ENCODE measurements at regions not wholly inside any gene's neighbourhood (a gene's known extent, or its start where the extent isn't known, plus 50 kb on each side); places are given as distances from the start of the nearest gene placed in this dataset.
A peak's percentile ranks its signal among the peaks of the same experiment; 100 is the strongest.

DNA sequence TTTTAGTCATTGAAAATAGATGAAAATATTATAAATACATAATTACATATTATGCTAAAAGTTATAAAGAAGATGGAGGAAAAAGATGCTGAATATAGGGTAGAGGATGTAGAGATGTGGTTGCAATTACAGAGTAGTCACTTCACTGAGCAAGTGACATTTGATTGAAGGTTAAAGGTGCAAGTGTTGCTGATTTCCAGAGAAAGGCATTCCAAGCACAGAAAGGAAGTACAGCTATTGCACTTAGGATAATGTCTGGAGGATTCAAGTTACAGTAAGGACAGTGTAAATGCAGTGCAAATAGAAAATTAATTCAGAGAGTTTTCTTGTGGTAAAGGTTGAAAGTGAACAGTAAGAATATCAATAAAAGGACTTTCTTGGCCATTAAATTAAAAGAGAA is 1721.8 kb downstream of the PCDH9 start:
- H2BK5ac ChIP-seq (ENCODE audit: low read length) = no peak overlapping the region
- no peak overlapping the region for H3K4ac ChIP-seq (ENCODE audit: low read depth, low read length)
- no peak overlapping the region for H3K4me3 ChIP-seq (ENCODE audit: low read length)
- H3K36me3 ChIP-seq (ENCODE audit: control insufficient read depth, insufficient read depth, low read length) = no peaks in the 10 kb centered on the region
- no peaks in the 10 kb centered on the region for H3K27me3 ChIP-seq (ENCODE audit: insufficient read depth, low read length, poor library complexity)
- H3K56ac ChIP-seq (ENCODE audit: low read length) = no peak overlapping the region
- no peaks in the 10 kb centered on the region for H3K79me1 ChIP-seq (ENCODE audit: low read length)
- H3K79me2 ChIP-seq (ENCODE audit: control insufficient read depth, insufficient read depth, low read length) = no peaks in the 10 kb centered on the region
- H3K18ac ChIP-seq (ENCODE audit: low read length) = no peak overlapping the region
- no peak overlapping the region for H2BK15ac ChIP-seq (replicated peaks; ENCODE audit: low read depth)
- H3K9ac ChIP-seq (ENCODE audit: low read length) = no peak overlapping the region
- no peak overlapping the region for H2AK5ac ChIP-seq (ENCODE audit: low read length)
- no peaks in the 10 kb centered on the region for H3K4me1 ChIP-seq (ENCODE audit: control insufficient read depth, low read depth, low read length)
- H3K27ac ChIP-seq (ENCODE audit: low read depth, low read length) = no peak overlapping the region
- no peak overlapping the region for H4K8ac ChIP-seq (ENCODE audit: low read depth, low read length)
- H4K5ac ChIP-seq (ENCODE audit: low read length) = no peak overlapping the region
- DNase-seq = no peak
- H3K4me2 ChIP-seq (ENCODE audit: low read length) = no peak overlapping the region
- no peak overlapping the region for H2BK120ac ChIP-seq (ENCODE audit: low read depth, low read length)
- H3K23ac ChIP-seq (ENCODE audit: low read length) = no peak overlapping the region

DNA sequence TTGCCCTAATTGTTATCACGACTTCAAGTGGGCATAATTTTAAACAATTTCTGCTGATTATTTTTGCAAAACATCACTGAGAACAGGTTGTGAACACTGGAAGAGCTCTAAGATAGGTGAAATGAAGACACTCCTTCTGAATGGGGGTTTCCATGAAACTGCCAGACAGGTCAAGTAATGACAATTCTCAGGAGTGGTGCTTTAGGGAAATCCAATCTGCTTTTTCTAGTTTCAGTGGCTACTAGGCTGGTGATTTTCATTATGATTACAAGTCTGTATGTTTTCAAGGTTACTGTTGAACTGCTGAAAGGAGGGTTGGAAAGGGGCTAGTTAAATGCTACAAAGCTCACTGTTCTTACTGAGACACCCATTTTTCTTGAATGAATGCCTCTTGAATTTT is 1724.2 kb downstream of the PCDH9 start:
- Histone ChIP-seq H3K27ac (ENCODE audit: low read depth, low read length) (no peak overlapping the region), H3K56ac (ENCODE audit: low read length) (no peak overlapping the region), H2AK5ac (ENCODE audit: low read length) (no peak overlapping the region), H4K8ac (ENCODE audit: low read depth, low read length) (no peak overlapping the region), H3K79me2 (ENCODE audit: control insufficient read depth, insufficient read depth, low read length) (no peaks in the 10 kb centered on the region), H3K4ac (ENCODE audit: low read depth, low read length) (no peak overlapping the region), H3K4me3 (ENCODE audit: low read length) (no peak overlapping the region), H3K4me2 (ENCODE audit: low read length) (no peak overlapping the region), H3K23ac (ENCODE audit: low read length) (no peak overlapping the region), H2BK15ac (replicated peaks; ENCODE audit: low read depth) (no peak overlapping the region), H3K27me3 (ENCODE audit: insufficient read depth, low read length, poor library complexity) (no peaks in the 10 kb centered on the region), H3K79me1 (ENCODE audit: low read length) (no peaks in the 10 kb centered on the region), H4K5ac (ENCODE audit: low read length) (no peak overlapping the region), H2BK5ac (ENCODE audit: low read length) (no peak overlapping the region), H3K4me1 (ENCODE audit: control insufficient read depth, low read depth, low read length) (no peaks in the 10 kb centered on the region), H3K9ac (ENCODE audit: low read length) (no peak overlapping the region), H3K18ac (ENCODE audit: low read length) (no peak overlapping the region), H2BK120ac (ENCODE audit: low read depth, low read length) (no peak overlapping the region), H3K36me3 (ENCODE audit: control insufficient read depth, insufficient read depth, low read length) (no peaks in the 10 kb centered on the region)
- WGBS (ENCODE audit: extremely low coverage, insufficient coverage, low lambda C conversion rate) = no CpG with 5 or more reads among the region's 1 CpG
- DNase-seq = no peak

DNA sequence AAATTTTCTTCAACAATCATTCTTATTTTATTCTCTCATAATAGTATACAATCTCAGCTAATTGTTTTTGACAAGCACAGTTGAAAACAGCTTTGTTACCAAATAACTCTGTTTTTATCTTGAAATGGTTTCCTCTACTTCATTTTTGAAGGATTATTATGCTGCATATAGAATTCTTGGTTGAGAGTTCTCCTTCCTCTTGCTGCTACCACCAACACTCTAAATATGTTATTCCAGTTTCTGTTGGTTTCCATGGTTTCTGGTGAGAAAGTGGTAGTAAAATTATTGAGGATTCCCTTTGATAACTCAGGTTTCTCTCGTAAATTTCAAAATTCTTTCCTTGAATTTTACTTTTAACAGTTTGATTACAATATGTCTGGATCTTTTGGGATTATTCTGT is 1725.9 kb downstream of the PCDH9 start:
- H3K27me3 ChIP-seq (ENCODE audit: insufficient read depth, low read length, poor library complexity) = no peaks in the 10 kb centered on the region
- H3K79me1 ChIP-seq (ENCODE audit: low read length) = no peaks in the 10 kb centered on the region
- no peak overlapping the region for H3K4me3 ChIP-seq (ENCODE audit: low read length)
- DNase-seq = no peak
- H2BK120ac ChIP-seq (ENCODE audit: low read depth, low read length) = no peak overlapping the region
- no peak overlapping the region for H2BK5ac ChIP-seq (ENCODE audit: low read length)
- no peak overlapping the region for H3K18ac ChIP-seq (ENCODE audit: low read length)
- no peaks in the 10 kb centered on the region for H3K79me2 ChIP-seq (ENCODE audit: control insufficient read depth, insufficient read depth, low read length)
- H3K9ac ChIP-seq (ENCODE audit: low read length) = no peak overlapping the region
- H4K8ac ChIP-seq (ENCODE audit: low read depth, low read length) = no peak overlapping the region
- H3K56ac ChIP-seq (ENCODE audit: low read length) = no peak overlapping the region
- H3K4me2 ChIP-seq (ENCODE audit: low read length) = no peak overlapping the region
- H3K27ac ChIP-seq (ENCODE audit: low read depth, low read length) = no peak overlapping the region
- no peak overlapping the region for H2AK5ac ChIP-seq (ENCODE audit: low read length)
- no peak overlapping the region for H3K4ac ChIP-seq (ENCODE audit: low read depth, low read length)
- H4K5ac ChIP-seq (ENCODE audit: low read length) = no peak overlapping the region
- H3K23ac ChIP-seq (ENCODE audit: low read length) = no peak overlapping the region
- no peaks in the 10 kb centered on the region for H3K4me1 ChIP-seq (ENCODE audit: control insufficient read depth, low read depth, low read length)
- no peaks in the 10 kb centered on the region for H3K36me3 ChIP-seq (ENCODE audit: control insufficient read depth, insufficient read depth, low read length)
- WGBS (ENCODE audit: extremely low coverage, insufficient coverage, low lambda C conversion rate) = no CpG with 5 or more reads among the region's 1 CpG
- no peak overlapping the region for H2BK15ac ChIP-seq (replicated peaks; ENCODE audit: low read depth)

GRCh38 chr13:65500481-65500880 is 1729.7 kb downstream of the PCDH9 start:
- H3K4ac ChIP-seq (ENCODE audit: low read depth, low read length) = no peak overlapping the region
- 100% methylated on average over 1 of the region's 3 CpGs for WGBS (ENCODE audit: extremely low coverage, insufficient coverage, low lambda C conversion rate)
- no peak overlapping the region for H3K4me2 ChIP-seq (ENCODE audit: low read length)
- no peak overlapping the region for H2BK5ac ChIP-seq (ENCODE audit: low read length)
- no peak for DNase-seq
- H4K5ac ChIP-seq (ENCODE audit: low read length) = no peak overlapping the region
- no peak overlapping the region for H4K8ac ChIP-seq (ENCODE audit: low read depth, low read length)
- H3K27ac ChIP-seq (ENCODE audit: low read depth, low read length) = no peak overlapping the region
- H3K9ac ChIP-seq (ENCODE audit: low read length) = no peak overlapping the region
- H3K79me2 ChIP-seq (ENCODE audit: control insufficient read depth, insufficient read depth, low read length) = no peaks in the 10 kb centered on the region
- no peak overlapping the region for H2AK5ac ChIP-seq (ENCODE audit: low read length)
- no peak overlapping the region for H2BK120ac ChIP-seq (ENCODE audit: low read depth, low read length)
- no peak overlapping the region for H2BK15ac ChIP-seq (replicated peaks; ENCODE audit: low read depth)
- H3K23ac ChIP-seq (ENCODE audit: low read length) = no peak overlapping the region
- no peaks in the 10 kb centered on the region for H3K36me3 ChIP-seq (ENCODE audit: control insufficient read depth, insufficient read depth, low read length)
- H3K4me3 ChIP-seq (ENCODE audit: low read length) = no peak overlapping the region
- no peaks in the 10 kb centered on the region for H3K79me1 ChIP-seq (ENCODE audit: low read length)
- H3K56ac ChIP-seq (ENCODE audit: low read length) = no peak overlapping the region
- no peak overlapping the region for H3K18ac ChIP-seq (ENCODE audit: low read length)
- no peaks in the 10 kb centered on the region for H3K27me3 ChIP-seq (ENCODE audit: insufficient read depth, low read length, poor library complexity)
- H3K4me1 ChIP-seq (ENCODE audit: control insufficient read depth, low read depth, low read length) = no peaks in the 10 kb centered on the region

GRCh38 chr13:65499256-65499655 is 1730.9 kb downstream of the PCDH9 start:
- Histone ChIP-seq H3K4ac (ENCODE audit: low read depth, low read length) (no peak overlapping the region), H3K4me2 (ENCODE audit: low read length) (no peak overlapping the region), H4K5ac (ENCODE audit: low read length) (no peak overlapping the region), H3K56ac (ENCODE audit: low read length) (no peak overlapping the region), H3K4me3 (ENCODE audit: low read length) (no peak overlapping the region), H2BK5ac (ENCODE audit: low read length) (no peak overlapping the region), H3K18ac (ENCODE audit: low read length) (no peak overlapping the region), H4K8ac (ENCODE audit: low read depth, low read length) (no peak overlapping the region), H2BK120ac (ENCODE audit: low read depth, low read length) (no peak overlapping the region), H3K27me3 (ENCODE audit: insufficient read depth, low read length, poor library complexity) (no peaks in the 10 kb centered on the region), H3K23ac (ENCODE audit: low read length) (no peak overlapping the region), H3K9ac (ENCODE audit: low read length) (no peak overlapping the region), H3K79me1 (ENCODE audit: low read length) (no peaks in the 10 kb centered on the region), H3K4me1 (ENCODE audit: control insufficient read depth, low read depth, low read length) (no peaks in the 10 kb centered on the region), H2AK5ac (ENCODE audit: low read length) (no peak overlapping the region), H3K79me2 (ENCODE audit: control insufficient read depth, insufficient read depth, low read length) (no peaks in the 10 kb centered on the region), H2BK15ac (replicated peaks; ENCODE audit: low read depth) (no peak overlapping the region), H3K36me3 (ENCODE audit: control insufficient read depth, insufficient read depth, low read length) (no peaks in the 10 kb centered on the region), H3K27ac (ENCODE audit: low read depth, low read length) (no peak overlapping the region)
- no peak for DNase-seq
- no CpG with 5 or more reads among the region's 1 CpG for WGBS (ENCODE audit: extremely low coverage, insufficient coverage, low lambda C conversion rate)

DNA sequence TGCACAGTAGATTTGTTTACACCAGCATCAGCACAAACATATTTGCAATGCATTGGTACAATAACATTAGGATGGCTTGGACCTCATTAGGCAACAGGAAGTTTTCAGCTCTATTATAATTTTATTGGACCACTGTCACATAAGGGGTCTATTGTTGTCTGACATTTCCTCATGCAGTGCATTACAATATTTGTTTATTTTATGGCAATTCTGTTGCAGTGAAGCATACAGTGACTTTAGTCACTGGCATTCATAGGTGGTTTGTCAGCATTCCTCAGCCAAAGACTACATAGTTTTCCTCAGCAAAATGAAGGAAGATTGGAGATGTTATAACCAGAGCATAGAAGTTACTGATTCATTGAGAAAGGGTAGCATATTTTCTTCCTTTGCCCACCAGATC is 1732.9 kb downstream of the PCDH9 start:
- H3K4me2 ChIP-seq (ENCODE audit: low read length) = no peak overlapping the region
- H2AK5ac ChIP-seq (ENCODE audit: low read length) = no peak overlapping the region
- H2BK120ac ChIP-seq (ENCODE audit: low read depth, low read length) = no peak overlapping the region
- no peak overlapping the region for H3K4me3 ChIP-seq (ENCODE audit: low read length)
- H2BK15ac ChIP-seq (replicated peaks; ENCODE audit: low read depth) = no peak overlapping the region
- H3K4ac ChIP-seq (ENCODE audit: low read depth, low read length) = no peak overlapping the region
- no peak overlapping the region for H3K23ac ChIP-seq (ENCODE audit: low read length)
- H3K27me3 ChIP-seq (ENCODE audit: insufficient read depth, low read length, poor library complexity) = no peaks in the 10 kb centered on the region
- no peaks in the 10 kb centered on the region for H3K36me3 ChIP-seq (ENCODE audit: control insufficient read depth, insufficient read depth, low read length)
- H3K18ac ChIP-seq (ENCODE audit: low read length) = no peak overlapping the region
- H3K27ac ChIP-seq (ENCODE audit: low read depth, low read length) = no peak overlapping the region
- DNase-seq = peak; percentile 2
- H3K4me1 ChIP-seq (ENCODE audit: control insufficient read depth, low read depth, low read length) = no peaks in the 10 kb centered on the region
- H3K9ac ChIP-seq (ENCODE audit: low read length) = no peak overlapping the region
- H4K5ac ChIP-seq (ENCODE audit: low read length) = no peak overlapping the region
- no peak overlapping the region for H2BK5ac ChIP-seq (ENCODE audit: low read length)
- no peak overlapping the region for H4K8ac ChIP-seq (ENCODE audit: low read depth, low read length)
- H3K79me2 ChIP-seq (ENCODE audit: control insufficient read depth, insufficient read depth, low read length) = no peaks in the 10 kb centered on the region
- H3K56ac ChIP-seq (ENCODE audit: low read length) = no peak overlapping the region
- H3K79me1 ChIP-seq (ENCODE audit: low read length) = no peaks in the 10 kb centered on the region
